A673 (cell line): ENCODE measurements at regions not wholly inside any gene's neighbourhood (a gene's known extent, or its start where the extent isn't known, plus 50 kb on each side); places are given as distances from the start of the nearest gene placed in this dataset.

Experiments used
- BruUV-seq: library from RNA; stranded (reverse); fragments of 400-500 nt; replicated peaks from 2 replicates; lab custom pipeline; 2021; lab: Mats Ljungman, UMichigan
- CTCF ChIA-PET: fragments of 300-600 bp; sonication (Branson Sonifier 250); formaldehyde crosslinking; loops from one replicate; lab custom pipeline; 2022; ENCODE audit warnings: antibody characterized with exemption; lab: Charles Lee
- POLR2A ChIA-PET: fragments of 300-600 bp; sonication (Branson Sonifier 250); formaldehyde crosslinking; loops from one replicate; lab custom pipeline; 2022; ENCODE audit warnings: antibody characterized with exemption; ENCODE audit not compliant: low non-redundant PET; lab: Charles Lee
- DNase-seq: peaks from one replicate; pipeline ENCODE4 v3.0.0-alpha.2; 2015; ENCODE audit warnings: low spot score
- H3K27ac ChIP-seq: fragments of 200-600 bp; sonication (generic); 2 replicates; pipeline ENCODE4 v1.5.1; 2016; ENCODE audit warnings: mixed run types, low read depth, mild to moderate bottlenecking, mixed read lengths, antibody characterized with exemption, low read length; ENCODE audit not compliant: poor library complexity, severe bottlenecking
- H3K27me3 ChIP-seq: fragments of 200-600 bp; sonication (generic); replicated peaks from 2 replicates; pipeline ENCODE4 v1.6.1; 2017; ENCODE audit warnings: mixed run types, low read depth, mild to moderate bottlenecking, mixed read lengths, antibody characterized with exemption, low read length; ENCODE audit not compliant: insufficient read depth, poor library complexity
- H3K36me3 ChIP-seq: fragments of 200-600 bp; sonication (generic); 2 replicates; pipeline ENCODE4 v1.6.1; 2016; ENCODE audit warnings: mixed run types, mild to moderate bottlenecking, mixed read lengths, antibody characterized with exemption, low read length; ENCODE audit not compliant: insufficient read depth, poor library complexity, severe bottlenecking
- H3K4me1 ChIP-seq: fragments of 200-600 bp; sonication (generic); 2 replicates; pipeline ENCODE4 v1.6.1; 2017; ENCODE audit warnings: mixed run types, mild to moderate bottlenecking, mixed read lengths, antibody characterized with exemption, low read length; ENCODE audit not compliant: insufficient read depth, poor library complexity, severe bottlenecking
- H3K4me3 ChIP-seq: fragments of 200-600 bp; sonication (generic); 2 replicates; pipeline ENCODE4 v1.5.1; 2016; ENCODE audit warnings: low read depth, mixed run types, mild to moderate bottlenecking, mixed read lengths, low read length; ENCODE audit not compliant: poor library complexity, severe bottlenecking
- H3K9me3 ChIP-seq: fragments of 200-600 bp; sonication (generic); 2 replicates; pipeline ENCODE4 v1.6.1; 2016; ENCODE audit warnings: mixed run types, low read depth, mild to moderate bottlenecking, mixed read lengths, antibody characterized with exemption, low read length; ENCODE audit not compliant: poor library complexity, severe bottlenecking
- EZH2 ChIP-seq: fragments of 200-600 bp; sonication (generic); IDR thresholded peaks from 2 replicates; pipeline ENCODE4 v1.6.1; 2017; ENCODE audit warnings: borderline replicate concordance, low read depth, mild to moderate bottlenecking, mixed read lengths, antibody characterized with exemption, low read length; ENCODE audit not compliant: poor library complexity, severe bottlenecking
- intact Hi-C: fragments of 100-400 bp; cut with micrococcal nuclease; formaldehyde crosslinking; loops from one replicate; pipeline ENCODE4 v1.10.0; 2022; ENCODE audit not compliant: unreplicated experiment
- TF ChIP-seq, protein P1 (sequence below): fragments of 300-800, 200-600 bp; sonication (generic); conservative IDR thresholded peaks from 2 replicates; pipeline ENCODE4 v1.5.1; 2017; ENCODE audit warnings: low read depth, mild to moderate bottlenecking, antibody characterized with exemption, low read length, moderate library complexity, mixed read lengths

- H3K27me3 ChIP-seq: no peaks in the 10 kb centered on the region
- DNase-seq: no peak
- BruUV-seq: no TSS peak
- H3K36me3 ChIP-seq: no peaks in the 10 kb centered on the region
- CTCF ChIA-PET: no interaction called here
- H3K4me1 ChIP-seq: no peaks in the 10 kb centered on the region
- no peak overlapping the region for H3K27ac ChIP-seq
- no peaks in the 10 kb centered on the region for H3K9me3 ChIP-seq
- TF ChIP-seq EZH2: no peak
- TF ChIP-seq, protein P1, sequence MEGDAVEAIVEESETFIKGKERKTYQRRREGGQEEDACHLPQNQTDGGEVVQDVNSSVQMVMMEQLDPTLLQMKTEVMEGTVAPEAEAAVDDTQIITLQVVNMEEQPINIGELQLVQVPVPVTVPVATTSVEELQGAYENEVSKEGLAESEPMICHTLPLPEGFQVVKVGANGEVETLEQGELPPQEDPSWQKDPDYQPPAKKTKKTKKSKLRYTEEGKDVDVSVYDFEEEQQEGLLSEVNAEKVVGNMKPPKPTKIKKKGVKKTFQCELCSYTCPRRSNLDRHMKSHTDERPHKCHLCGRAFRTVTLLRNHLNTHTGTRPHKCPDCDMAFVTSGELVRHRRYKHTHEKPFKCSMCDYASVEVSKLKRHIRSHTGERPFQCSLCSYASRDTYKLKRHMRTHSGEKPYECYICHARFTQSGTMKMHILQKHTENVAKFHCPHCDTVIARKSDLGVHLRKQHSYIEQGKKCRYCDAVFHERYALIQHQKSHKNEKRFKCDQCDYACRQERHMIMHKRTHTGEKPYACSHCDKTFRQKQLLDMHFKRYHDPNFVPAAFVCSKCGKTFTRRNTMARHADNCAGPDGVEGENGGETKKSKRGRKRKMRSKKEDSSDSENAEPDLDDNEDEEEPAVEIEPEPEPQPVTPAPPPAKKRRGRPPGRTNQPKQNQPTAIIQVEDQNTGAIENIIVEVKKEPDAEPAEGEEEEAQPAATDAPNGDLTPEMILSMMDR: no peak
- intact Hi-C loops: no loop called here
- no peak overlapping the region for H3K4me3 ChIP-seq
- POLR2A ChIA-PET: no interaction called here
Observed at GRCh38 chr16:54397838-54398237, 111.3 kb upstream of the IRX3 start.

DNA sequence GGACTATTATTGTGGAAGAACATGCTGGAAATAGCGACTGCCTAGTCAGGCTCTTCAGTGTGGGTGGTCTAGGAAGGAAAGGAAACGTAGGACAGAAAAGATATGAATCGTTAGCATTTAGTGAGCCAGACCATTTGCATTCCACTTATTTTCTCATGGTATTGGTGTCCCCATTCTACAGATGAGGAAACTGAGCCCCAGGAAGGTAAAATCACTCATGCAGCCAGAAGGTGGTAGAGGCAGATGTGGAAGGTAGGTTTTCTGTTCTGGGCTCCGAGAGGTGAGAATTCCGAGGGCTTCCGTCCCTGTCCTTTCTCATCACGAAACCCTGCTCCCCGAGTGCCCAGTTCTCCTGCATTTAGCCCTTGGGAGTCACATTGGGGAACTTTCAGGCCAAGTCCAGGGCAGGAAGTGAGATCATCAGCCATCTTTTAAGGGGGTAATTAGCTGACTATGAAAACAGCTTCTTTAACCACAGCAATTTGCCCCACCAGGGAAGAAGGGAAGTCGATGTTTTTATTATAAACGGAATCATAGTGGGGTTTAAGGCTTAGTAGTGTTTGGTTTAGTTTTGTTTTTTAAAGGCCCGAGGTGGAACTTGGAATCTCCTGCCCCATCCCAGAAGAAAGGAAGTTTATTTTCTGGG lies 110.7 kb upstream of the IRX3 start:
- ChIA-PET POLR2A (no interaction called here), CTCF (no interaction called here)
- no TSS peak for BruUV-seq
- TF ChIP-seq EZH2: no peak
- TF ChIP-seq, protein P1: no peak
- H3K27ac ChIP-seq: no peak overlapping the region
- intact Hi-C loops: no loop called here
- H3K36me3 ChIP-seq: no peaks in the 10 kb centered on the region
- no peaks in the 10 kb centered on the region for H3K27me3 ChIP-seq
- no peaks in the 10 kb centered on the region for H3K4me1 ChIP-seq
- no peaks in the 10 kb centered on the region for H3K9me3 ChIP-seq
- peak; percentile 25 for DNase-seq
- no peak overlapping the region for H3K4me3 ChIP-seq

GRCh38 chr16:54389836-54390494 lies 103.4 kb upstream of the IRX3 start:
- Histone ChIP-seq H3K4me1 (no peaks in the 10 kb centered on the region), H3K27me3 (no peaks in the 10 kb centered on the region), H3K4me3 (no peak overlapping the region), H3K9me3 (no peaks in the 10 kb centered on the region), H3K36me3 (no peaks in the 10 kb centered on the region), H3K27ac (no peak overlapping the region)
- POLR2A ChIA-PET: no interaction called here
- intact Hi-C loops: no loop called here
- CTCF ChIA-PET: no interaction called here
- TF ChIP-seq, protein P1: no peak
- no peak for TF ChIP-seq EZH2
- no TSS peak for BruUV-seq
- no peak for DNase-seq
